ENCODE measurements at regions not wholly inside any gene's neighbourhood (a gene's known extent, or its start where the extent isn't known, plus 50 kb on each side); places are given as distances from the start of the nearest gene placed in this dataset.
"Not testable (repeated sequence)": the region's sequence is repeated elsewhere in the genome, so short reads cannot be mapped to it uniquely, and the experiment has no call there.

DNA sequence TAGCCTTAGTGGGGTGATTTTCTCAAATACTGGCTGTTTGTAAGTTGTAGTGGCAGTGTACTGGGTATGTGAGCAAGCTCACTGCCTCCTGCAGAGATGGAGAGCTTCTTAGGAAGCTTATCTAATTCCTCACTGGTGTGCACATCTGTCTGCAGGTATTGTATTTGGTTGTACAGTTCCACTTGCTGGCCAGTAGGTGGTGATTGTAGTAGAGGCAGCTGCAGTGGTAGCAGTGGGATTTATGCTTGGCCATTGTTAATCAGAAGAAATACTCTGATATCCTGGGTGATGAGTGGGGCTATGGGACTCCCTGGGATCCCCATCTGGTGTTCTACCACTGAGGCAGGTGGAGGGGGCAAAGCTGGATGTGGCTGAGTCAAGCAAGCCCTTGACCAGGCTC is 276.1 kb upstream of the SPAG17 start:
- DNase-seq (ENCODE audit: low read depth, low spot score): no peak

DNA sequence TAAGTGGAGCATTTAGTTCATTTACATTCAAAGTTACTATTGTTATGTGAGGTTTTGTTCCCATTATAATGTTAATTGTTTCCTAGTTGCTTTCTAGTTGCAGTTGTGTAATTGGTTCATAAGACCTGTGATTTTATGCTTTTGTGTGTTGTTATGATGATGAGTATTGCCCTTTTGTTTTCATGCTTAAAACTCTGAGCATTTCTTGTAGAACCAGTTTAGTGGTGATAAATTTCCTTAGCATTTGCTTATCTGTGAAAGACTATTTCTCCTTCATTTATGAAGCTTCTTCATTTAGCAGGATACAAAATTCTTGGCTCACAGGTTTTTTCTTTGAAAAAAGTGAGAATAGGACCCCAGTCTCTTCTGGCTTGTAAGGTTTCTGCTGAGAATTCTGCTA is 274.8 kb upstream of the SPAG17 start:
- no peak for DNase-seq (ENCODE audit: low read depth, low spot score)

DNA sequence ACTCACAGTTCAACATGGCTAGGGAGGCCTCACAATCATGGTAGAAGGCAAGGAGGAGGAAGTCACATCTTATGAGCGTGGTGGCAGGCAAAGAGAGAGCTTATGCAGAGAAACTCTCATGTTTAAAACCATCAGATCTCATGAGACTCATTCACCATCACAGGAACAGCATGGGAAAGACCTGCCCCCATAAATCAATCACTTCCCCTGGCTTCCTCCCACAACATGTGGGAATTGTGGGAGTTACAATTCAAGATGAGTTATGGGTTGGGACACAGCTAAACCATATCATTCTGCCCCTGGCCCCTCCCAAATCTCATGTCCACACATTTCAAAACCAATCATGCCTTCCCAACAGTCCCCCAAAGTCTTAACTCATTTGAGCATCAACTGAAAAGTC is 268.8 kb upstream of the SPAG17 start:
- DNase-seq (ENCODE audit: low read depth, low spot score): not testable (repeated sequence)

- DNase-seq (ENCODE audit: low read depth, low spot score): no peak
Measured at GRCh38 chr1:118445156-118445555, 260.1 kb upstream of the SPAG17 start.

- DNase-seq (ENCODE audit: low read depth, low spot score): no peak
Measured at GRCh38 chr1:118442214-118442613, 257.2 kb upstream of the SPAG17 start.

DNA sequence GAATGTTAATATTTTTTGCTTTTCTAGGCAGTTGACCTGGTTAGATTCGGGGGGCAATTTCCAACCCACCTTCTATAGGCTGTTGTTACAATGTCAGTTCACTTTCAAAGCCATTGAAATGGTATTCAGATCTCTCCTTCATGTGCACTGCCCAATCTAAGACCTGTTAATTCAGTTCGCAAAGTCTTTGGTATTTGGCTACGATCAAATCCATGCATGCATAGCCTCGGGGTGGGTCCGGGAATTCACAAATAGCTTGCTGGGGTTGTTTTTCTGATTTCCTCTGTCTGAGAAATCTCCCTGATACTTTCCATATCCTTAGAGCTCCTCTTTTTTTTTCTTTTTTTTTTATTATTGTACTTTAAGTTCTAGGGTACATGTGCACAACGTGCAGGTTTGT is 252.6 kb upstream of the SPAG17 start:
- DNase-seq (ENCODE audit: low read depth, low spot score): no peak

DNA sequence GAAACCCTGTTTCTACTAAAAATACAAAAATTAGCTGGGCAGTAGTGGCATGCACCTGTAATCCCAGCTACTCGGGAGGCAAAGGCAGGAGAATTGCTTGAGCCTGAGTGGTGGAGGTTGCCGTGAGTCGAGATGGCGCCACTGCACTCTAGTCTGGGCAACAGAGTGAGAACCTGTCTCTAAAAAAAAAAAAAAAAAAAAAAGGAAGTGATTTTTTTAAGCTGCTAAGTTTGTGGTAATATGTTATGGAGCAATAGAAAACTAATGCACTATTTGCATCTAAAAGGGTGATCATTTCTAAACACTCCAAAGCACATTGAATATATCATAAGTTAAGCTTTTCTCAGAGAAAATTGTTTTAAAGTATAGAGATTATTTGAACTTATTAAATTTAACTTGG is 244.8 kb upstream of the SPAG17 start:
- no peak for DNase-seq (ENCODE audit: low read depth, low spot score)

DNA sequence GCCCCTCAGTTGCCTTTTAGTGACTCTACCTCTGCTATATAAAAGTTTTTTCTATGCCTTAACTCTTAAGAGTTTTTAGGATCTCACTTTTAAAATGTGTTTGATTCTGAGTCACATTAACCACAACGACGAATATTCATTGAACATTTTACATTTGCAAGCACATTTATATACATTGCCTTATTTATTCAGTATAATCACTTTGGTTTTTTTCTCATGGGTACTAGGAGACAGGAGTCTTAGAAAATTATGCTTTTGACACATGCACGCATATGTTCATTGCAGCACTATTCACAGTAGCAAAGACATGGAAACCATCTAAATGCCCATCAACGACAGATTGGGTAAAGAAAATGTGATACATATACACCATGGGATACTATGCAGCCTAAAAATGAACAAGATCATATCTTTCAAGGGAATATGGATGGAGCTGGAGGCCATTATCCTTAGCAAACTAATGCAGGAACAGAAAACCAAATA is 236.9 kb upstream of the SPAG17 start:
- DNase-seq (ENCODE audit: low read depth, low spot score): no peak

- no peak for DNase-seq (ENCODE audit: low read depth, low spot score)
Measured at GRCh38 chr1:118404024-118404423, 219.0 kb upstream of the SPAG17 start.

GRCh38 chr1:118397496-118397859 is 212.4 kb upstream of the SPAG17 start:
- no peak for DNase-seq (ENCODE audit: low read depth, low spot score)

DNA sequence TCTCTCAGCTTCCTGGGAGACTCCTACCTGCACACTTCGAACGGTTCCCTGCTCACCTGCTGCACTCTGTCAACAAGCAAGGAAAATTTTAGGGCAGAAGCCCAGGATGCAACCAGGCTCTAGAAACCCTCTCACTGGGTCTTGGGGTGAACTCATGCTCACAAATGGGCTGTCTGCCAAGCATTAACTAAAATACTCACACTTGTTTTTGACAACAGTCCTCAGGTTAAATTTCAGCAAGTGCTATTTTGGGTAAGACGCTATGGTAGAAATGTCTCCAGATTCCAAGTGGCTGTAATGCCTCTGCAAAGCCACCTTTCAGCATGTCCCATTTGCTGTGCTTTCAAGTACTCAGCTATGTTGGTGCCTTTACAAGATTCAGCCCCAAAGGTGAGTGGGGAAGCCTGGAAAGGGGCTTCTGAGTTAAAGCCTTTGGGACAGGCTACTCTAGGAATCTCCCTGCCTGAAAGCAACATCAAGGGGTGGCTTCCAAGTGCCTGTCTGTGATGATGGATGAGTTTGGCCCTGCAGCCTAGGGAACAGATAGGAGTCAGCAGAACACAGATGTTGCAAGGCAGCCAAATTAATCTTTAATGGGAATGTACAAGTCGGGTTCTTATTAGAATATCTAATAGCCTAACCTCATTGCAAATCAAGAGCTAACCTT is 211.9 kb upstream of the SPAG17 start:
- DNase-seq (ENCODE audit: low read depth, low spot score): no peak

- no peak for DNase-seq (ENCODE audit: low read depth, low spot score)
Measured at GRCh38 chr1:118396279-118396678, 211.3 kb upstream of the SPAG17 start.

DNA sequence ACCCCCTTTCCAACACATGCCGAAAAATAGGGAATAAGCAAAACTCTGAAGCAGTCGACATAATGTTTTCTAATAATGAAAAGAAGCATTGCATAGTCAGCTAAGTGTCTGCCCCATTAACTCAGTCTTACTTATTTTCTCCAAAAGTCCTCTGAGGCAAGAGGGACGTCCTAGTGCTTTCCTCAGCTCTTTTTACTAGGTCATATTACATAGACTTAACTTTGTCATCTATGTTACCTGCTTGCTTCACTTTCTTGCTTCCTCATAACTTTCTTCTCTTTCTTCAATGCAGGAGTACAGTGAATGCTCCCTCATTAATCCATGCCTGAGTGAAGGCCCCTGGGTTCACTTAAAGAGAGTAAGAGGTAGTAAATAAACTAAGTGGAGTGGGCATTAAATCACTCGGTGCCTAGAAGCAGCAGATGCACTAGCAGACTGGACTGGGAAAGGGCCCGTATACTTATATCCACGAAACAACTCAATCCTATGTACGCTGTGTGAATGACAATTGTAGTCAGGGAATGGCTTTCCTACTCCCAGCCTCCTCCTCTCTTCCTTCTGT is 210.5 kb upstream of the SPAG17 start:
- DNase-seq (ENCODE audit: low read depth, low spot score): no peak

DNA sequence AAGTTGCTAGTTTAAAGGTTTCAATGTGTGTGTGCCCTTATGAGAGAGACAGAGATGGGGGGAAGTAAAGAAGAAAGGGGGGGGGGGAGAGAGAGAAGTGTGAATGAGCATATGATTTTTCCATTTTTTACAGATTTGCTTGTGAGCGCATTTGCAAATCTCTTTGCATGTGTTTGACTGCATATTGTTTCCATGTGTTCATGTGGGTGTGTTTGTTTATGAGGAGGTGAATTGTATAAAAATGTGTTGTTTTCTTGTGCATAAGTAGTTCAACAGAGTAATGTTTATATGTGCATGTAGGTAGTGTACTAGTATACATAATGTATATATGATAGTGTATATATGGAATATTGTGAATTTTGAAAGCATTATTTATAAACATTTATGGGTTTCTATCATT is 205.9 kb upstream of the SPAG17 start:
- no peak for DNase-seq (ENCODE audit: low read depth, low spot score)

DNA sequence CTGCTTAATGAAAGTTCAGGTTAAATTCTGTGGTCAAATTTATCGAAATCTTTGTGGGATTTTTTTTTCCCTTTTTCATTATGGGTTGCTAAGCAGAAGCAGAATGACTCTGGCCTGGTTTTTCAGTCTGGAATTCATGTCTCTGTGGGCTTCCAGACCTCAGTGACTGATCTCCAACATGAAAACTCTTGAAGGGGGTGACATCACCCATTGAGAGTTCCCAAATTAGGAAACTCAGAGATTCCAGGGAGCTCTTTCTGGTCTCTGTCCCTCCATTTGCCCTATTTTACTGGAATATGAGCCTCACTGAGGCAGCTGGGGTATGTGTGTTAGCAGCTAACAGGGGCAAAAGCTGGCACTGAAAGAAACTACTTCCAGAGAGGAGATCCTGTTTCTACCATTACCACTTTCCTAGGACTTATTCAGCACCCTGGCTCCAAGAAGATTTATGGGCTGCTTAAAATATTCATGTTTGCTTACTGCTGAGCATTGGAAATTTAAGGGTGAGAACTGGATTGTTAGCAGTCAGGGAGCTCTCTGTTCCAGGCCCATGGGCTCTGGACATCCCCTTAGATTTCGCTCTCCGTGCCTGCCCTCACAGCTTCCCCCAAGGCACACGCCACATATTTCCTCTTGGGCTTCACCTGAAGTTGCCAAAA is 203.4 kb upstream of the SPAG17 start:
- DNase-seq (ENCODE audit: low read depth, low spot score): no peak

DNA sequence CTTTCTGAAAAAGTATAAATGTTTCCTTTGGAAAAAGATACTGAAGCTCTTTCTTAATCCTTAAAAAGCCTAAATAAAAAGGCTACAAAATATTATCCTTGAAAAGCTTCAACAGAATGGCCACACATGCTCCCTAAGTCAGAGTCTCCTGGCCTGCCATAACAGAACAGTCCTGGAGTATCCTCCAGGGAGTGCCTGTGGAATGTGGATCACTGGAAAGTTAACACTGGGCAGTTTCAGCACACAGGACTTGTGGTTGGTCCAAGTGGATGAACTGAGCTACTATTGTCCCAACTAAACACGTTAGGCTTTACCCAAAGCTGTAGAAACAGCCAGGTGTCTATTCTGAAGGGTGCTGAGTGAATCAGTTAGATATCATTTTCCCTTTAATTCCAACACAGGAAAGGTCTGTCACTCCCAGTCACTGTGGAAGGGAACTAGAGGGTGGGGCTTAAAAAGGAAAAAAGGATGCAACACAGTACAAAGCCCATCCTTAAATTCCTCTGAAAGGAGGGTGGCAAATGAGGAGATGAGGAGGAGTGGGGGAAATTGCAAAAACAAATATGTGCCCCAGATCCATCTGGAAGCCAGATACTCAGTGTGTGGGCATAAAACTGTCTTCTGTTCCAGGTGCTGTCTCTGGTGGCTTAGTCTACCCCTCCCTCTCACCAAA is 196.3 kb upstream of the SPAG17 start:
- DNase-seq (ENCODE audit: low read depth, low spot score): no peak

- DNase-seq (ENCODE audit: low read depth, low spot score): not testable (repeated sequence)
Measured at GRCh38 chr1:118377183-118377582, 192.2 kb upstream of the SPAG17 start.

- DNase-seq (ENCODE audit: low read depth, low spot score): no peak
Measured at GRCh38 chr1:118371612-118372011, 186.6 kb upstream of the SPAG17 start.

GRCh38 chr1:118370861-118371260 is 185.8 kb upstream of the SPAG17 start:
- no peak for DNase-seq (ENCODE audit: low read depth, low spot score)

DNA sequence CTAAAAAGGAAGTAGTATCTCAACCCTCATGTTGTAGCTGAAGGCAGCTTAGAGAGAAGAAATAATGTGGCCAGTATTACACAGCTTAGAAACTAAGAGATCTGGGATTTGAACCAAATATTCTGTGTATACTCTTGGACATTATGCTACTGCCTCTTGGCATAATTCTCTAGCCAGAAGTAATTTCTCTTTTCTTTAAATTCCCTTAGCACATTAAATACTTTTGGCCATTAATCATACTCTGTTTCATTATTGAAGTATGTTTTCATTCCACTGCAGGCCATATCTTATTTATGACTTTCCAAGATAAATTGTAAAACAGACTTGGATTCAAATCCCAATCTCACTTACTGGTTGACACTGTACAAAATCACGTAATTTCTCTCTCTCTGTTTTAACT is 181.3 kb upstream of the SPAG17 start:
- DNase-seq (ENCODE audit: low read depth, low spot score): no peak

DNA sequence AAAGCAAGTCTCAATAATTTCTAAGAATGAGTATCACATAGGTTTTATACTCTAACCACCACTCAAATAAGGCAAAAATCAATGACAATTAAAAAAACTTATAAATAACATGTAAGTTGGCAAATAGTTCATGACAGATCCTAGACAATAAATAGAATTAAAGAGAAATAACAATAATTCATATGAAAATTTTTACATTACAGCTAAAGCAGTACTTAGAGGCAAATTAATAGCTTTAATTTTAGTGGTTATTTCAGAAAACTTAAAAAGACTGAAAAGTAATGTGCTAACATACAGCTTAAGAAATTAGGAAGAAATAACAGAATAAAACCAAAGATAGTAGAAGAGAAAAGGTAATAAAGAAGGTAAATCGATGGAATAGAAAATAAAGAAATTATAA is 179.9 kb upstream of the SPAG17 start:
- DNase-seq (ENCODE audit: low read depth, low spot score): no peak

GRCh38 chr1:118363396-118363795 is 178.4 kb upstream of the SPAG17 start:
- no peak for DNase-seq (ENCODE audit: low read depth, low spot score)

DNA sequence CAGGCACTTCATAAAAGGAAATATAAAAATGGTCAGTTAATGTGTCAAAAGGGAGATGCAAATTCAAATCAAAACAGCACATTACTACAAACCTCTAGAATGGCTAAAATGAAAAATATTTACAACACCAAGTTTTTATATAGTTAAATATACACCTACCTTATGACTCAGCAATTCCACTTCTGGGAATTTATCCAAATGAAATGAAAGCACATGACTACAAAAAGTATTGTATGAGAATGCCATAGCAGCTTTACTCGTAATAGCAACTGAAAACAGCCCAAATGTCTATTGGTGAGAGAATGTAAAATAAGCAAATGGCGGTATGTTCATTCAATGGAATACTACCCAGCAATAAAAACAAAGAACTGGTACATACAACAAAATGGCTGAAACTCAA is 175.8 kb upstream of the SPAG17 start:
- DNase-seq (ENCODE audit: low read depth, low spot score): peak; percentile 1
